GM18517 (cell line): ENCODE measurements at regions not wholly inside any gene's neighbourhood (a gene's known extent, or its start where the extent isn't known, plus 50 kb on each side); places are given as distances from the start of the nearest gene placed in this dataset.
"Not testable (repeated sequence)": the region's sequence is repeated elsewhere in the genome, so short reads cannot be mapped to it uniquely, and the experiment has no call there.

Source experiments
- ATAC-seq: cut with Tn5 transposase; IDR thresholded peaks from one replicate; pipeline ENCODE4 v1.9.1; 2021; ENCODE audit warnings: mild to moderate bottlenecking, moderate library complexity; ENCODE audit not compliant: unreplicated experiment

GRCh38 chr3:101995371-101996046 is 146.2 kb downstream of the NFKBIZ start:
- no peak for ATAC-seq

GRCh38 chr3:101996832-101997231 is 147.5 kb downstream of the NFKBIZ start:
- ATAC-seq, result peak; percentile 49

GRCh38 chr3:101998256-101998926 is 149.1 kb downstream of the NFKBIZ start:
- no peak for ATAC-seq

GRCh38 chr3:101999177-101999779 is 150.0 kb downstream of the NFKBIZ start:
- ATAC-seq, result no peak

- no peak for ATAC-seq
These were observed 151.4 kb downstream of the NFKBIZ start for GRCh38 chr3:102000620-102001209.

- ATAC-seq, result peak; percentile 47
These were observed 152.7 kb downstream of the NFKBIZ start for GRCh38 chr3:102002056-102002455.

- no peak for ATAC-seq
These were observed 155.2 kb downstream of the NFKBIZ start for GRCh38 chr3:102004561-102004960.

- no peak for ATAC-seq
These were observed 156.2 kb downstream of the NFKBIZ start for GRCh38 chr3:102005551-102005950.

- no peak for ATAC-seq
These were observed 157.6 kb downstream of the NFKBIZ start for GRCh38 chr3:102006812-102007485.

- not testable (repeated sequence) for ATAC-seq
These were observed 159.1 kb downstream of the NFKBIZ start for GRCh38 chr3:102008436-102008835.

- ATAC-seq, result no peak
These were observed 167.1 kb downstream of the NFKBIZ start for GRCh38 chr3:102016417-102016816.

GRCh38 chr3:102017784-102018183 is 168.5 kb downstream of the NFKBIZ start:
- ATAC-seq, result no peak

- no peak for ATAC-seq
These were observed 169.2 kb downstream of the NFKBIZ start for GRCh38 chr3:102018551-102018950.

- no peak for ATAC-seq
These were observed 171.4 kb downstream of the NFKBIZ start for GRCh38 chr3:102020735-102021134.

- no peak for ATAC-seq
These were observed 175.1 kb downstream of the NFKBIZ start for GRCh38 chr3:102024270-102024904.

- ATAC-seq, result no peak
These were observed 176.4 kb downstream of the NFKBIZ start for GRCh38 chr3:102025606-102026270.

GRCh38 chr3:102026656-102027055 is 177.3 kb downstream of the NFKBIZ start:
- ATAC-seq, result no peak

GRCh38 chr3:102030661-102031060 is 181.3 kb downstream of the NFKBIZ start:
- ATAC-seq, result no peak

GRCh38 chr3:102031834-102032233 is 182.5 kb downstream of the NFKBIZ start:
- ATAC-seq, result no peak
